AG04450 (cell line): ENCODE measurements at regions not wholly inside any gene's neighbourhood (a gene's known extent, or its start where the extent isn't known, plus 50 kb on each side); places are given as distances from the start of the nearest gene placed in this dataset.

Experiments used
- CTCF ChIA-PET: fragments of 300-600, 350-600 bp; formaldehyde crosslinking; extraction: SDS; loops from one replicate; lab custom pipeline; 2022; ENCODE audit warnings: antibody characterized with exemption, inconsistent platforms; lab: Charles Lee
- POLR2A ChIA-PET: fragments of 350-600 bp; formaldehyde crosslinking; extraction: SDS; loops from one replicate; lab custom pipeline; 2021; ENCODE audit warnings: antibody characterized with exemption, inconsistent platforms; lab: Yijun Ruan, JAX
- DNase-seq: peaks from one replicate; pipeline ENCODE4 v3.0.0-alpha.2; 2011; ENCODE audit warnings: low read depth, low spot score
- H3K27ac ChIP-seq: one replicate; pipeline ENCODE4 v1.5.1; 2012; ENCODE audit warnings: low read depth, low read length, control low read depth
- H3K27me3 ChIP-seq: one replicate; pipeline ENCODE4 v1.6.0; 2012; ENCODE audit warnings: low read length; ENCODE audit not compliant: control insufficient read depth, insufficient read depth
- H3K4me3 ChIP-seq: 2 replicates; pipeline ENCODE4 v1.5.1; 2011; ENCODE audit warnings: mild to moderate bottlenecking, low read depth, low read length, control low read depth
- H3K9me3 ChIP-seq: 2 replicates; pipeline ENCODE4 v1.5.1; 2012; ENCODE audit warnings: low read length; ENCODE audit not compliant: control insufficient read depth, insufficient read depth
- TF ChIP-seq, protein P1 (sequence below): IDR thresholded peaks from 2 replicates; pipeline ENCODE4 v1.5.1; 2011; ENCODE audit warnings: low read depth, low read length, control low read depth, inconsistent platforms

DNA sequence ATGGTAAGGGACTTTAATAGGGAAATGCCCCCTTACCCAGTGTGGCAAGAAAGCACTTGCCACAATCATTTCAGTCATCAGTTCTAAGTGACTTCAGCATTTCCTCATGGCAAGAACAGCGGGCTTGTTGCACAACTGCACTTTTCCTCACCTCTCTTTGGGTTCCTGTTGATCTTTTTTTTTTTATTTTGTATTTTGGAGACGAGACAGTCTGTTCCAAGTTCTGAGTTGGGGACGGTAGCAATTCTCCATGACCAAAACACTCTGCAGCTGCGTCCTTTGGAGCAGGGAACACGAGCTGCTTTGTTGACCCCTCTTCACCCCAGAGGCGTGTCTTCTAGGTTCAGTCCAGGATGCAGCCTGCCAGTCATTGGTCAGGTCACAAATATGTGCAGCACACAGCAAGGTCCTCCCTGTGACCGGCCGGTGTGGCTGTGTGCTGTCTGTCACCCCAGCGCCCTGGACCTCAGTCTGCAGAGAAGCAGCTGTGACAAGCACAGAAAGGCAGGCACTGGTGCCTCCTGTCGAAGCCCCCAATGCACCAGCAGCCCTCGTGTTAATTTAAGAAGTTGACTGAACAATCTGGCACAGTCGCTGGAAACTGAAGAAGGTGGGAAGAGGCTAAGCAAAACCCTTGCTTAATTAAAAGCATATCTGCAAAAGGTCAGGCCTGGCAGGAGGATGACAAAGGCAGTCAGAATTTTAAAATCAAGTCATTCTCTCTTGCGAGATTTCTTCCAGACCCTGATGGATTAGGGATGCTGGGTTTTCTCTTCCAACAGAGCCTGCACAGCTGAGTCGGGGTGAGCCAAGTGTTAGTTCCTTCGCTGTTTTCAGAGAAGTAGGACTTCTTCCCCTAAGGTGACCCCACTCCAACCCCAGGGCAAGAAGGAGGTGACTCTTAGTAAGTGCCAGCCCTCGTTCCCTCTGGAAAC is 96.7 kb upstream of the COPS8 start:
- POLR2A ChIA-PET = no interaction called here
- CTCF ChIA-PET = no interaction called here
- H3K27me3 ChIP-seq = peaks cover 23% of the 10 kb centered on the region
- H3K4me3 ChIP-seq = no peak overlapping the region
- H3K27ac ChIP-seq = no peak overlapping the region
- DNase-seq = no peak
- no peaks in the 10 kb centered on the region for H3K9me3 ChIP-seq
- TF ChIP-seq, protein P1, sequence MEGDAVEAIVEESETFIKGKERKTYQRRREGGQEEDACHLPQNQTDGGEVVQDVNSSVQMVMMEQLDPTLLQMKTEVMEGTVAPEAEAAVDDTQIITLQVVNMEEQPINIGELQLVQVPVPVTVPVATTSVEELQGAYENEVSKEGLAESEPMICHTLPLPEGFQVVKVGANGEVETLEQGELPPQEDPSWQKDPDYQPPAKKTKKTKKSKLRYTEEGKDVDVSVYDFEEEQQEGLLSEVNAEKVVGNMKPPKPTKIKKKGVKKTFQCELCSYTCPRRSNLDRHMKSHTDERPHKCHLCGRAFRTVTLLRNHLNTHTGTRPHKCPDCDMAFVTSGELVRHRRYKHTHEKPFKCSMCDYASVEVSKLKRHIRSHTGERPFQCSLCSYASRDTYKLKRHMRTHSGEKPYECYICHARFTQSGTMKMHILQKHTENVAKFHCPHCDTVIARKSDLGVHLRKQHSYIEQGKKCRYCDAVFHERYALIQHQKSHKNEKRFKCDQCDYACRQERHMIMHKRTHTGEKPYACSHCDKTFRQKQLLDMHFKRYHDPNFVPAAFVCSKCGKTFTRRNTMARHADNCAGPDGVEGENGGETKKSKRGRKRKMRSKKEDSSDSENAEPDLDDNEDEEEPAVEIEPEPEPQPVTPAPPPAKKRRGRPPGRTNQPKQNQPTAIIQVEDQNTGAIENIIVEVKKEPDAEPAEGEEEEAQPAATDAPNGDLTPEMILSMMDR = no peak

DNA sequence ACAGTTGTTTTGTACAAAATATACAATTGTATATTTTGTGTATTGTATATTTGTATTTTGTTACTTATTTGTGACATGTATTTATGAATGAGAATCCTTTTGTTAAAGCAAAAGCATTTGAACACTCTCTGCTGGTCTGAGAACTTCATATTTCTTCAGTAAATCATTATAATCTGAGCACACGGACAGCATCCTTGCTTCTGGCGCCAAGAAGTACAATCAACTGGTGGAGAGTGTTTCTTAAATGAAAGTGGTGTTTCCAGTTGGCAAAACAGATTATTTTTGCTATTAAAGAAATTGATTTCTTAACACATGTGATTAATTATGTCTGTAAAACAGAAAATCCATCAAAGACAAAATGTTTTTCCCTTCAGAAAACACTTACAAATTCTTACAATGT is 95.1 kb upstream of the COPS8 start:
- CTCF ChIA-PET = no interaction called here
- no peaks in the 10 kb centered on the region for H3K9me3 ChIP-seq
- POLR2A ChIA-PET = no interaction called here
- no peak overlapping the region for H3K27ac ChIP-seq
- H3K4me3 ChIP-seq = no peak overlapping the region
- TF ChIP-seq, protein P1 = no peak
- H3K27me3 ChIP-seq = peaks cover 23% of the 10 kb centered on the region
- DNase-seq = no peak

DNA sequence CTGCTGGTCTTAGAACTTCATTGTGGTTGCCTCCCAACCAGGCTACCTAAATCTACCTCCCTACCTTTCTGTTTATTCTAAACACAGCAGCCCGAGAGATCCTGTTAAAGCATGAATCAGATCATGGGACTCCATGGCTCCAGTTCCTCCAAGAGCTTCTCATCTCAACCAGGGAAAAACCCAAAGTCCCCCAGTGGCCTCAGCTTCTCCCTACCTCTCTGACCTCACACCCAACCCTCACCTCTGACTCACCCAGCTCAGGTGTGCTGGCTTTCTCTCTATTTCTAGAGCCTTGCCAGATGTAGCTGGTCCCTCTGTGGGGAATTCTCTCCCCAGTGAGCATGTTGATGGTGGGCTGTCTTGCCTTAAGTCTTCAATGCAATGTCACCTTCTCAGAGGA is 93.8 kb upstream of the COPS8 start:
- Histone ChIP-seq H3K4me3 (no peak overlapping the region), H3K27ac (no peak overlapping the region), H3K9me3 (no peaks in the 10 kb centered on the region), H3K27me3 (peaks cover 23% of the 10 kb centered on the region)
- ChIA-PET POLR2A (no interaction called here), CTCF (no interaction called here)
- DNase-seq = no peak
- TF ChIP-seq, protein P1 = no peak

DNA sequence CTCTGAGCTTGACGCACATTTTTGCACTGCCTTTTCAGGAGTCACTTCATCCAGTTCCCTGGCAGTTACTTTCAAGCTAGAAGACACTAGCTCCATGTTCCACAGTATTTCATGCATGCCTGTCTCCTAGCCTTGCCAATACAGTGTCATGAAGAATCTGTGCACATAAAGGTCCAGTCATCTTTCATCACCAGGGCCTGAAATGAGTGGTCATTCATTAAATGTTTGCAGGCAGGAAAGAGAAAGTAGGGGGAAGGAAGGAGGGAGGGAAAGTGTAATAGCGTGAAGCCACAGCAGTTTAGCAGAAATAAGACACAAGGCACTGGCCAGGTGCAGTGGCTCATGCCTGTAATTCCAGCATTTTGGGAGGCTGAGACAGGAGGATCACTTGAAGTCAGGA is 92.4 kb upstream of the COPS8 start:
- ChIA-PET POLR2A (no interaction called here), CTCF (no interaction called here)
- H3K9me3 ChIP-seq = no peaks in the 10 kb centered on the region
- TF ChIP-seq, protein P1 = no peak
- H3K27me3 ChIP-seq = peaks cover 20% of the 10 kb centered on the region
- H3K4me3 ChIP-seq = no peak overlapping the region
- DNase-seq = no peak
- no peak overlapping the region for H3K27ac ChIP-seq

DNA sequence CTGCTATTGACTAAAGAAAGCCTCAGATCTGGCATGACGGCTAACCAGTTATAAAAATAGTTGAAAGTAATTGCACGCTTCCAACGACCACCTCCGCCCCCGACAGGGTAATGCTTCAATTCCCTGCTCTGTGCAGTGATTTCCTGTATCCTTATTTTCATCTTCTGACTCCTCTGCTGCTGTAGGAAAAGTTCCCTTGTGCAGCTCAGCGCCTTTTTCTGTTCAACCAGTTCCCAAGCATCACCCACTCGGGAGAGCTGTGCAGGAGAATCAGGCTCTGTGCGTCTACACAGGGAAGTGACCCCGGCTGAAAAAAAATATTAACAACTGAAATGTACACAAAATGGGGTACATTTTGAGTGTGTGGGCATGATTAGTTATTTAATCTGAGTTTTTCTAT is 91.3 kb upstream of the COPS8 start:
- POLR2A ChIA-PET = no interaction called here
- H3K27me3 ChIP-seq = peaks cover 12% of the 10 kb centered on the region
- CTCF ChIA-PET = no interaction called here
- TF ChIP-seq, protein P1 = no peak
- H3K4me3 ChIP-seq = no peak overlapping the region
- no peak overlapping the region for H3K27ac ChIP-seq
- DNase-seq = no peak
- no peaks in the 10 kb centered on the region for H3K9me3 ChIP-seq
